Glutamatergic neuron (in vitro differentiated cells): ENCODE measurements at regions not wholly inside any gene's neighbourhood (a gene's known extent, or its start where the extent isn't known, plus 50 kb on each side); places are given as distances from the start of the nearest gene placed in this dataset.
"Not testable (repeated sequence)": the region's sequence is repeated elsewhere in the genome, so short reads cannot be mapped to it uniquely, and the experiment has no call there.

Source experiments
- DNase-seq: peaks from one replicate; pipeline ENCODE4 v3.0.0; 2022
- H3K27ac Mint-ChIP-seq: one replicate; pipeline ENCODE4 v1.8.0; 2020; ENCODE audit warnings: mild to moderate bottlenecking, mixed read lengths, inconsistent platforms; ENCODE audit not compliant: unreplicated experiment
- H3K27me3 Mint-ChIP-seq: one replicate; pipeline ENCODE4 v1.8.0; 2020; ENCODE audit warnings: mild to moderate bottlenecking, moderate library complexity, mixed read lengths, inconsistent platforms; ENCODE audit not compliant: unreplicated experiment
- H3K36me3 Mint-ChIP-seq: one replicate; pipeline ENCODE4 v1.8.0; 2020; ENCODE audit warnings: mild to moderate bottlenecking, mixed read lengths, inconsistent platforms; ENCODE audit not compliant: unreplicated experiment
- H3K4me1 Mint-ChIP-seq: one replicate; pipeline ENCODE4 v1.8.0; 2020; ENCODE audit warnings: mild to moderate bottlenecking, low read depth, mixed read lengths, inconsistent platforms; ENCODE audit not compliant: unreplicated experiment
- H3K4me3 Mint-ChIP-seq: one replicate; pipeline ENCODE4 v1.8.0; 2020; ENCODE audit warnings: mild to moderate bottlenecking, mixed read lengths, inconsistent platforms; ENCODE audit not compliant: unreplicated experiment
- H3K9me3 Mint-ChIP-seq: one replicate; pipeline ENCODE4 v1.8.0; 2020; ENCODE audit warnings: mild to moderate bottlenecking, moderate library complexity, mixed read lengths, inconsistent platforms; ENCODE audit not compliant: unreplicated experiment
- CTCF ChIP-seq: fragments of 200-600 bp; sonication (generic); IDR thresholded peaks from one replicate; pipeline ENCODE4 v1.5.0; 2021; ENCODE audit not compliant: partially characterized antibody, unreplicated experiment

GRCh38 chr14:106414464-106414863 lies 888.1 kb downstream of the TMEM121 start:
- TF ChIP-seq CTCF = no peak
- H3K4me3 Mint-ChIP-seq = no peak overlapping the region
- no peak overlapping the region for H3K27ac Mint-ChIP-seq
- H3K27me3 Mint-ChIP-seq = no peaks in the 10 kb centered on the region
- no peaks in the 10 kb centered on the region for H3K4me1 Mint-ChIP-seq
- H3K9me3 Mint-ChIP-seq = peaks cover 9% of the 10 kb centered on the region
- peaks cover 13% of the 10 kb centered on the region for H3K36me3 Mint-ChIP-seq
- DNase-seq = no peak

DNA sequence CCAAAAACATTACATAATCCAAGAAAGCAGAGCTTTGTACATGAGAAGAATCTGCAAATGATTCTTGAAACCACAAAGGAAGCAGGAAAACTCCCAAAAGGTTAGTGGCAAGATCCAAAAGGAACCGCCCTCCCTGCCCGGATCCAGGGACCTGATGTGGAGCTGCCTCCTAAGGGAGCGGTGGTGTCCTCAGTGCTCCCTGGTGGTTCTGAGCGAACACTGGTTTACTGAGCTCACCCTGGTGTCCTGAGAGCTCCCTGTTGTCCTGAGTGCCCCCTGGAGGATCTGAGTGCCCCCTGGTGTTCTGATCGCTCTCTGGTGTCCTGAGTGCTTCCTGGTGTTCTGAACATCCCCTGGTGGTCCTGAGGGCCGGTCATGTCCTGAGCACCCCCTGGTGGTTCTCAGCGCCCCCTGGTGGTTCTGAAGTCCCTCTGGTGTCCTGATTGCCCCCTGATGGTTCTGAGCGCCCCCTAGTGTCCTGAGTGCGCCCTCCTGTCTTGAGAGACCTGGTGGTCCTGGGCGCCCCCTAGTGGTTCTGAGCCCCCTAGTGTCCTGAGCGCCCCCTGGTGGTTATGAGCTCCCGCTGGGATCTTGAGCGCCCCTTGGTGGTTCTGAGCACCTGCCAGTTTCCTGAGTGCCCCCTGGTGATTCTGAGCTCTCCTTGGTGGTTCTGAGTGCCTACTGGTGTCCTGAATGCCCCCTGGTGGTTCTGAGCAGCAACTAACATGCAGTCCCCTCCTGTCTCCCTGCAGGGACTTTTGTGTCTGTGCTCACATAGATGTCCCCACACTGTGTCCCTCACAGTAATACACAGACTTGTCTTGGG lies 891.1 kb downstream of the TMEM121 start:
- Mint-ChIP-seq H3K4me1 (no peaks in the 10 kb centered on the region), H3K27me3 (peaks cover 3% of the 10 kb centered on the region), H3K9me3 (peaks cover 5% of the 10 kb centered on the region), H3K4me3 (no peak overlapping the region), H3K27ac (no peak overlapping the region), H3K36me3 (peaks cover 13% of the 10 kb centered on the region)
- no peak for DNase-seq
- TF ChIP-seq CTCF = peak; percentile 47

GRCh38 chr14:106419376-106419965 lies 893.1 kb downstream of the TMEM121 start:
- Mint-ChIP-seq H3K36me3 (peaks cover 13% of the 10 kb centered on the region), H3K4me3 (no peak overlapping the region), H3K27me3 (peaks cover 3% of the 10 kb centered on the region), H3K27ac (no peak overlapping the region), H3K9me3 (peaks cover 11% of the 10 kb centered on the region), H3K4me1 (no peaks in the 10 kb centered on the region)
- DNase-seq = no peak
- TF ChIP-seq CTCF = no peak

- not testable (repeated sequence) for H3K4me3 Mint-ChIP-seq, H3K4me1 Mint-ChIP-seq, DNase-seq, H3K27ac Mint-ChIP-seq, H3K27me3 Mint-ChIP-seq
- Mint-ChIP-seq H3K36me3 (peaks cover 13% of the 10 kb centered on the region), H3K9me3 (peaks cover 12% of the 10 kb centered on the region)
Observed at GRCh38 chr14:106421431-106422033, 895.1 kb downstream of the TMEM121 start.

- Mint-ChIP-seq H3K27ac (no peak overlapping the region), H3K9me3 (peaks cover 12% of the 10 kb centered on the region), H3K4me1 (no peaks in the 10 kb centered on the region), H3K27me3 (peaks cover 3% of the 10 kb centered on the region), H3K36me3 (peaks cover 13% of the 10 kb centered on the region), H3K4me3 (no peak overlapping the region)
- no peak for TF ChIP-seq CTCF
- DNase-seq = no peak
Observed at GRCh38 chr14:106422066-106422465, 895.7 kb downstream of the TMEM121 start.

GRCh38 chr14:106425150-106425549 lies 898.8 kb downstream of the TMEM121 start:
- not testable (repeated sequence) for H3K27me3 Mint-ChIP-seq, H3K4me3 Mint-ChIP-seq, H3K4me1 Mint-ChIP-seq, H3K36me3 Mint-ChIP-seq, DNase-seq, H3K27ac Mint-ChIP-seq, H3K9me3 Mint-ChIP-seq
